DOHH2 (cell line): ENCODE measurements at regions not wholly inside any gene's neighbourhood (a gene's known extent, or its start where the extent isn't known, plus 50 kb on each side); places are given as distances from the start of the nearest gene placed in this dataset.

Experiments used
- H3F3A ChIP-seq: fragments of 200-600 bp; sonication (generic), shearing (Covaris generic); 2 replicates; pipeline ENCODE4 v1.6.0; 2016; ENCODE audit warnings: antibody characterized with exemption, mild to moderate bottlenecking; ENCODE audit not compliant: control insufficient read depth, insufficient read depth
- H3K27ac ChIP-seq: fragments of 200-600 bp; sonication (generic); 2 replicates; pipeline ENCODE4 v1.5.1; 2014; ENCODE audit warnings: low read depth, mild to moderate bottlenecking, low read length, moderate library complexity
- H3K27me3 ChIP-seq: fragments of 200-600 bp; sonication (generic); 2 replicates; pipeline ENCODE4 v1.6.1; 2014; ENCODE audit warnings: mild to moderate bottlenecking, low read length, mixed read lengths; ENCODE audit not compliant: control insufficient read depth
- H3K36me3 ChIP-seq: fragments of 200-600 bp; sonication (generic); 2 replicates; pipeline ENCODE4 v1.6.1; 2014; ENCODE audit warnings: mild to moderate bottlenecking, low read length, moderate library complexity, mixed read lengths; ENCODE audit not compliant: control insufficient read depth
- H3K4me1 ChIP-seq: fragments of 200-600 bp; sonication (generic); 2 replicates; pipeline ENCODE4 v1.6.1; 2014; ENCODE audit warnings: mild to moderate bottlenecking, low read length, mixed read lengths; ENCODE audit not compliant: control insufficient read depth
- H3K4me2 ChIP-seq: fragments of 200-600 bp; sonication (generic); 2 replicates; pipeline ENCODE4 v1.6.0; 2014; ENCODE audit warnings: mild to moderate bottlenecking, low read length, moderate library complexity
- H3K4me3 ChIP-seq: fragments of 200-600 bp; sonication (generic); 2 replicates; pipeline ENCODE4 v1.5.1; 2014; ENCODE audit warnings: mild to moderate bottlenecking, low read length, mixed read lengths
- H3K79me2 ChIP-seq: fragments of 200-600 bp; sonication (generic); 2 replicates; pipeline ENCODE4 v1.6.1; 2014; ENCODE audit warnings: mild to moderate bottlenecking, low read length, mixed read lengths; ENCODE audit not compliant: control insufficient read depth
- H3K9me2 ChIP-seq: fragments of 200-600 bp; sonication (generic); replicated peaks from 2 replicates; pipeline ENCODE4 v1.6.1; 2014; ENCODE audit warnings: mild to moderate bottlenecking, low read length, mixed read lengths; ENCODE audit not compliant: control insufficient read depth
- H3K9me3 ChIP-seq: fragments of 200-600 bp; sonication (generic); 2 replicates; pipeline ENCODE4 v1.6.1; 2014; ENCODE audit warnings: antibody characterized with exemption, low read length, mixed read lengths; ENCODE audit not compliant: control insufficient read depth, insufficient read depth
- H4K20me1 ChIP-seq: fragments of 200-600 bp; sonication (generic); 2 replicates; pipeline ENCODE4 v1.6.0; 2014; ENCODE audit warnings: low read depth, mild to moderate bottlenecking, antibody characterized with exemption, low read length, moderate library complexity; ENCODE audit not compliant: control insufficient read depth, insufficient read depth
- CTCF ChIP-seq: fragments of 200-600 bp; sonication (generic); IDR thresholded peaks from one replicate; pipeline ENCODE4 v1.5.1; 2014; ENCODE audit warnings: antibody characterized with exemption, mild to moderate bottlenecking, low read depth, low read length; ENCODE audit not compliant: poor library complexity, severe bottlenecking
- EZH2phosphoT487 ChIP-seq: fragments of 200-600 bp; sonication (generic); IDR thresholded peaks from 2 replicates; pipeline ENCODE4 v1.6.1; 2017; ENCODE audit warnings: borderline replicate concordance, mild to moderate bottlenecking, antibody characterized with exemption, low read length, moderate library complexity, mixed read lengths

- Histone ChIP-seq H4K20me1 (no peaks in the 10 kb centered on the region), H3K27ac (no peak overlapping the region), H3K4me3 (no peak overlapping the region), H3K27me3 (no peaks in the 10 kb centered on the region), H3K4me2 (no peak overlapping the region), H3K9me2 (no peaks in the 10 kb centered on the region), H3K79me2 (no peaks in the 10 kb centered on the region), H3K4me1 (no peaks in the 10 kb centered on the region), H3K9me3 (no peaks in the 10 kb centered on the region), H3K36me3 (no peaks in the 10 kb centered on the region), H3F3A (no peaks in the 10 kb centered on the region)
- no peak for TF ChIP-seq CTCF
- TF ChIP-seq EZH2phosphoT487: no peak
These were observed 178.4 kb upstream of the COL3A1 start for GRCh38 chr2:188795762-188796161.

- no peaks in the 10 kb centered on the region for H3K36me3 ChIP-seq
- H4K20me1 ChIP-seq: no peaks in the 10 kb centered on the region
- no peaks in the 10 kb centered on the region for H3F3A ChIP-seq
- no peaks in the 10 kb centered on the region for H3K79me2 ChIP-seq
- H3K27ac ChIP-seq: no peak overlapping the region
- TF ChIP-seq CTCF (no peak), EZH2phosphoT487 (no peak)
- no peaks in the 10 kb centered on the region for H3K27me3 ChIP-seq
- H3K4me1 ChIP-seq: no peaks in the 10 kb centered on the region
- no peak overlapping the region for H3K4me3 ChIP-seq
- no peaks in the 10 kb centered on the region for H3K9me3 ChIP-seq
- H3K4me2 ChIP-seq: no peak overlapping the region
- H3K9me2 ChIP-seq: no peaks in the 10 kb centered on the region
These were observed 176.8 kb upstream of the COL3A1 start for GRCh38 chr2:188797371-188797770.

GRCh38 chr2:188798159-188798558 is 176.0 kb upstream of the COL3A1 start:
- Histone ChIP-seq H3K9me2 (no peaks in the 10 kb centered on the region), H3K27ac (no peak overlapping the region), H3K4me1 (no peaks in the 10 kb centered on the region), H3K36me3 (no peaks in the 10 kb centered on the region), H3K4me3 (no peak overlapping the region), H3K79me2 (no peaks in the 10 kb centered on the region), H3F3A (no peaks in the 10 kb centered on the region), H3K27me3 (no peaks in the 10 kb centered on the region), H3K9me3 (no peaks in the 10 kb centered on the region), H4K20me1 (no peaks in the 10 kb centered on the region), H3K4me2 (no peak overlapping the region)
- TF ChIP-seq EZH2phosphoT487 (no peak), CTCF (no peak)

- no peaks in the 10 kb centered on the region for H3K9me3 ChIP-seq
- H3K27me3 ChIP-seq: no peaks in the 10 kb centered on the region
- H3F3A ChIP-seq: no peaks in the 10 kb centered on the region
- no peaks in the 10 kb centered on the region for H3K79me2 ChIP-seq
- H3K4me1 ChIP-seq: no peaks in the 10 kb centered on the region
- no peak overlapping the region for H3K4me2 ChIP-seq
- TF ChIP-seq EZH2phosphoT487 (no peak), CTCF (no peak)
- no peak overlapping the region for H3K4me3 ChIP-seq
- H3K9me2 ChIP-seq: no peaks in the 10 kb centered on the region
- no peaks in the 10 kb centered on the region for H4K20me1 ChIP-seq
- no peak overlapping the region for H3K27ac ChIP-seq
- H3K36me3 ChIP-seq: no peaks in the 10 kb centered on the region
These were observed 169.0 kb upstream of the COL3A1 start for GRCh38 chr2:188805219-188805618.
